ENCODE measurements at regions not wholly inside any gene's neighbourhood (a gene's known extent, or its start where the extent isn't known, plus 50 kb on each side); places are given as distances from the start of the nearest gene placed in this dataset.

DNA sequence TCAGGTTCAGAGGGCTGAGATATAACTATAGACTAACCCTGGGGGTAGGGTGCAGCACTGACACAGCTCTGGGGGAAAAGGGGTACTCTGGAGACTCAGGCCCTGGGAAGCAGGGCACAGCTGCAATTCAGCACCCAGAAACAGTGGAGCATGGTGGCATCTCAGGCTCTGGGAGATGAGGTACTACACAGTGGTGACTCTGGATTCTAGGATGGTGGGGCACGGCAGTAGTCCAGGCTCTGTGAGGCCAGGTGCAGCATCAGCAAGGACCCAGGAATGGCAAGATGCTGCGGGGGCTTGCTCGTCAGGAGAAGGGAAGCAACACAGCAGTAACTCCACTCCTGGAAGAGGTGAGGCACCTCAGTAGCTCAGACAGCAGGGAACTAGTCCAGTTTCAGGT, 271.5 kb upstream of the MOCS1 start:
- H3K9me3 Mint-ChIP-seq (ENCODE audit: unreplicated experiment) = peaks cover 3% of the 10 kb centered on the region
- H3K27me3 Mint-ChIP-seq (ENCODE audit: low read depth, unreplicated experiment) = peaks cover 13% of the 10 kb centered on the region
- TF ChIP-seq EZH2 (IDR thresholded peaks at IDR 0.05; ENCODE audit: insufficient read depth, low read length) = no peak
- TF ChIP-seq, protein P1, sequence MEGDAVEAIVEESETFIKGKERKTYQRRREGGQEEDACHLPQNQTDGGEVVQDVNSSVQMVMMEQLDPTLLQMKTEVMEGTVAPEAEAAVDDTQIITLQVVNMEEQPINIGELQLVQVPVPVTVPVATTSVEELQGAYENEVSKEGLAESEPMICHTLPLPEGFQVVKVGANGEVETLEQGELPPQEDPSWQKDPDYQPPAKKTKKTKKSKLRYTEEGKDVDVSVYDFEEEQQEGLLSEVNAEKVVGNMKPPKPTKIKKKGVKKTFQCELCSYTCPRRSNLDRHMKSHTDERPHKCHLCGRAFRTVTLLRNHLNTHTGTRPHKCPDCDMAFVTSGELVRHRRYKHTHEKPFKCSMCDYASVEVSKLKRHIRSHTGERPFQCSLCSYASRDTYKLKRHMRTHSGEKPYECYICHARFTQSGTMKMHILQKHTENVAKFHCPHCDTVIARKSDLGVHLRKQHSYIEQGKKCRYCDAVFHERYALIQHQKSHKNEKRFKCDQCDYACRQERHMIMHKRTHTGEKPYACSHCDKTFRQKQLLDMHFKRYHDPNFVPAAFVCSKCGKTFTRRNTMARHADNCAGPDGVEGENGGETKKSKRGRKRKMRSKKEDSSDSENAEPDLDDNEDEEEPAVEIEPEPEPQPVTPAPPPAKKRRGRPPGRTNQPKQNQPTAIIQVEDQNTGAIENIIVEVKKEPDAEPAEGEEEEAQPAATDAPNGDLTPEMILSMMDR (IDR thresholded peaks at IDR 0.05; ENCODE audit: insufficient read depth, low read depth, low read length) = no peak
- H3K36me3 Mint-ChIP-seq (ENCODE audit: low read depth, unreplicated experiment) = no peaks in the 10 kb centered on the region
- Histone ChIP-seq H3K36me3 (ENCODE audit: insufficient read depth, low read length) (no peaks in the 10 kb centered on the region), H3K4me3 (ENCODE audit: insufficient read depth, low read depth, low read length) (no peak overlapping the region), H3K27ac (ENCODE audit: low read depth, low read length) (no peak overlapping the region), H3K9me3 (ENCODE audit: insufficient read depth, low read depth, low read length) (no peaks in the 10 kb centered on the region), H3K79me2 (ENCODE audit: insufficient read depth, low read length) (no peaks in the 10 kb centered on the region), H3K9ac (ENCODE audit: low read length) (no peak overlapping the region), H4K20me1 (ENCODE audit: insufficient read depth, low read length) (no peaks in the 10 kb centered on the region), H2AFZ (ENCODE audit: low read depth, low read length) (no peak overlapping the region), H3K4me2 (ENCODE audit: low read length) (no peak overlapping the region), H3K4me1 (ENCODE audit: insufficient read depth, low read length) (no peaks in the 10 kb centered on the region), H3K27me3 (ENCODE audit: insufficient read depth, low read length) (no peaks in the 10 kb centered on the region)
- H3K4me1 Mint-ChIP-seq (ENCODE audit: low read depth, unreplicated experiment) = peaks cover 1% of the 10 kb centered on the region
- DNase-seq (ENCODE audit: low read depth) (no peak), FAIRE-seq (no peak)
- no peak overlapping the region for H3K27ac Mint-ChIP-seq (ENCODE audit: unreplicated experiment)
- no peak overlapping the region for H3K4me3 Mint-ChIP-seq (ENCODE audit: unreplicated experiment)

DNA sequence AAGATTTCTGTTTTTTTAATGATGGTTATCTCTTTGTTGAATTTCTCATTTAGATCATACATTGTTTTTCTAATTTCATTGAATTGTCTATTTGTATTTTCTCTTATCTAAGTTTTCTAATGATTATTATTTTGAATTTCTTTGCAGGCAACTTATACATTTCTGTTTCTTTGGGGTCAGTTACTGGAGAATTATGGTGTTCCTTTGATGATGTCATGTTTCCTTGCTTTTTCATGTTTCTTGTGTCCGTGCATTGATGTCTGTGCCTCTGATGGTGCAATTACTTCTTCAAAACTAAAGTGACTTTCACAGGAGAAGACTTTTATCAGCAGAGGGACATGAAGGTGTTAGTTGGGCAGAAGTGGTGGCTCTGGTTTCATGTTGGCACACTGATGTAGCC, 270.7 kb upstream of the MOCS1 start:
- Mint-ChIP-seq H3K36me3 (ENCODE audit: low read depth, unreplicated experiment) (no peaks in the 10 kb centered on the region), H3K9me3 (ENCODE audit: unreplicated experiment) (peaks cover 3% of the 10 kb centered on the region), H3K27ac (ENCODE audit: unreplicated experiment) (no peak overlapping the region), H3K4me3 (ENCODE audit: unreplicated experiment) (no peak overlapping the region), H3K27me3 (ENCODE audit: low read depth, unreplicated experiment) (peaks cover 13% of the 10 kb centered on the region), H3K4me1 (ENCODE audit: low read depth, unreplicated experiment) (no peaks in the 10 kb centered on the region)
- H3K27me3 ChIP-seq (ENCODE audit: insufficient read depth, low read length) = no peaks in the 10 kb centered on the region
- no peak overlapping the region for H3K27ac ChIP-seq (ENCODE audit: low read depth, low read length)
- no peak for DNase-seq (ENCODE audit: low read depth)
- H3K9me3 ChIP-seq (ENCODE audit: insufficient read depth, low read depth, low read length) = no peaks in the 10 kb centered on the region
- no peak overlapping the region for H2AFZ ChIP-seq (ENCODE audit: low read depth, low read length)
- FAIRE-seq = no peak
- no peak overlapping the region for H3K4me3 ChIP-seq (ENCODE audit: insufficient read depth, low read depth, low read length)
- H4K20me1 ChIP-seq (ENCODE audit: insufficient read depth, low read length) = no peaks in the 10 kb centered on the region
- TF ChIP-seq, protein P1 (IDR thresholded peaks at IDR 0.05; ENCODE audit: insufficient read depth, low read depth, low read length) = no peak
- no peak for TF ChIP-seq EZH2 (IDR thresholded peaks at IDR 0.05; ENCODE audit: insufficient read depth, low read length)
- H3K79me2 ChIP-seq (ENCODE audit: insufficient read depth, low read length) = no peaks in the 10 kb centered on the region
- H3K36me3 ChIP-seq (ENCODE audit: insufficient read depth, low read length) = no peaks in the 10 kb centered on the region
- H3K4me2 ChIP-seq (ENCODE audit: low read length) = no peak overlapping the region
- no peaks in the 10 kb centered on the region for H3K4me1 ChIP-seq (ENCODE audit: insufficient read depth, low read length)
- no peak overlapping the region for H3K9ac ChIP-seq (ENCODE audit: low read length)

DNA sequence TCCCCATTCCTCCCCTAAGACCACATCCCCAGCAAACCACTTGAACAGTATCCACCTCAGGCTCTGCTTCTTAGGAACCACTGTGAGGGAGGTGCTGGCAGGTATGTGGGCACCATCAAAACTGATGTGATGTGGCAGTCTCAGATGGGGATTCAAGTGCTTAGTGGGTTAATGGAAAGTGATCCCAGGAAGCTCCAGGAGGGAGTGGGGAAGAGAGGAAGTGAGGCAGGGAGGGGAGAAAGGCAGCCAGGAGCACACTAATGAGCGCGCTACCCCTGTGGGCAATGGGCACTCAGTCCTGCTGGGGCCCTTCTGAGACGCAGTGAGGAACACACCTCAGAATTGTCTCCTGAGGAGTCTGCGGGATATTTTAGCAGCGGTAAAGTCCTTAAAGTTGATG, 263.1 kb upstream of the MOCS1 start:
- FAIRE-seq = no peak

More for the DNA sequence above, 263.1 kb upstream of the MOCS1 start:
- Mint-ChIP-seq H3K4me3 (ENCODE audit: unreplicated experiment) (no peak overlapping the region), H3K27me3 (ENCODE audit: low read depth, unreplicated experiment) (peaks cover 27% of the 10 kb centered on the region), H3K9me3 (ENCODE audit: unreplicated experiment) (peaks cover 2% of the 10 kb centered on the region), H3K36me3 (ENCODE audit: low read depth, unreplicated experiment) (no peaks in the 10 kb centered on the region), H3K4me1 (ENCODE audit: low read depth, unreplicated experiment) (no peaks in the 10 kb centered on the region), H3K27ac (ENCODE audit: unreplicated experiment) (no peak overlapping the region)
- H2AFZ ChIP-seq (ENCODE audit: low read depth, low read length) = no peak overlapping the region
- H3K36me3 ChIP-seq (ENCODE audit: insufficient read depth, low read length) = no peaks in the 10 kb centered on the region
- H3K27me3 ChIP-seq (ENCODE audit: insufficient read depth, low read length) = no peaks in the 10 kb centered on the region
- no peak overlapping the region for H3K4me3 ChIP-seq (ENCODE audit: insufficient read depth, low read depth, low read length)
- H3K79me2 ChIP-seq (ENCODE audit: insufficient read depth, low read length) = no peaks in the 10 kb centered on the region
- H3K4me1 ChIP-seq (ENCODE audit: insufficient read depth, low read length) = no peaks in the 10 kb centered on the region
- H3K9me3 ChIP-seq (ENCODE audit: insufficient read depth, low read depth, low read length) = no peaks in the 10 kb centered on the region
- DNase-seq (ENCODE audit: low read depth) = no peak
- TF ChIP-seq, protein P1 (IDR thresholded peaks at IDR 0.05; ENCODE audit: insufficient read depth, low read depth, low read length) = no peak
- no peak overlapping the region for H3K27ac ChIP-seq (ENCODE audit: low read depth, low read length)
- no peak overlapping the region for H3K4me2 ChIP-seq (ENCODE audit: low read length)
- H3K9ac ChIP-seq (ENCODE audit: low read length) = no peak overlapping the region
- no peaks in the 10 kb centered on the region for H4K20me1 ChIP-seq (ENCODE audit: insufficient read depth, low read length)

Measured in astrocyte (in vitro differentiated cells and primary cell).